ENCODE measurements at regions not wholly inside any gene's neighbourhood (a gene's known extent, or its start where the extent isn't known, plus 50 kb on each side); places are given as distances from the start of the nearest gene placed in this dataset.

DNA sequence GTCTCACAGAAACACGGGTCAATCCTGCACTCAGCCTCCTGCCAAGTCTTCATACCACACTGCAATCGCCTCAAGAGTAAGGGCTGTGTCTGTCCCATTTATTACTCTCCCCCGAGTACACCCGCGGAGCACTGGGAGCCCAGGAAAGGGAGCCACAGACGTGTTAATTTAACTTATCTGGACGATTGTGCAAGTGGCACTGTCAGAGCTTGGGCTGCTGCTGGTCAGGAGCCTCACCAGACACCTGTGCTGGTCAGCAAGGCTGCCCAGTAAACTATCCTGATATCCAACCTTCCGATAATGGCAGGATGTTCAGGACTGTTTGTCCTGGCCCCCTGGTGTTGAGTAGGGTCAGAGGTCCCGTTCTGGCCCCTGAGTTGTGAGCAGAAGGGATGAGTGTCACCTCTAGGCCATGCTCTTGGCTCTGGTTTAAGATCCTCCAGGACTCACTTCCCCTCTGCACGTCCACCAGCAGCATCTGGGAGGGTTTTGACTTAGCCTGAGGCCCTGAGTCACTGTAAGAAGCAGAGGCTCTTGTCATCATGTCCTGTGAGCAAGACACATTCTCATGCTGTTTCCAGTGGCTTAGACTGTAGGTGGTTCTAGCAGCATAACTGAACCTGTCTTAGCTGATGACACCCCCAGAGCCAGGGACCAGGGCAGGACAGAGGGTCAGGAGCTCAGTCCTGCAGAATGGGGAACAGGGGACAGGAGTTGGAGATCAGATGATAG lies 82.5 kb upstream of the ARL4C start:
- no peaks in the 10 kb centered on the region for H3K4me1 ChIP-seq (replicated peaks)
- no peaks in the 10 kb centered on the region for H3K9me3 ChIP-seq
- no peak overlapping the region for H3K27ac ChIP-seq
- TF ChIP-seq POLR2A (IDR thresholded peaks at IDR 0.05) (no peak), POLR2AphosphoS5 (IDR thresholded peaks at IDR 0.05) (no peak)
- TF ChIP-seq, protein P1, sequence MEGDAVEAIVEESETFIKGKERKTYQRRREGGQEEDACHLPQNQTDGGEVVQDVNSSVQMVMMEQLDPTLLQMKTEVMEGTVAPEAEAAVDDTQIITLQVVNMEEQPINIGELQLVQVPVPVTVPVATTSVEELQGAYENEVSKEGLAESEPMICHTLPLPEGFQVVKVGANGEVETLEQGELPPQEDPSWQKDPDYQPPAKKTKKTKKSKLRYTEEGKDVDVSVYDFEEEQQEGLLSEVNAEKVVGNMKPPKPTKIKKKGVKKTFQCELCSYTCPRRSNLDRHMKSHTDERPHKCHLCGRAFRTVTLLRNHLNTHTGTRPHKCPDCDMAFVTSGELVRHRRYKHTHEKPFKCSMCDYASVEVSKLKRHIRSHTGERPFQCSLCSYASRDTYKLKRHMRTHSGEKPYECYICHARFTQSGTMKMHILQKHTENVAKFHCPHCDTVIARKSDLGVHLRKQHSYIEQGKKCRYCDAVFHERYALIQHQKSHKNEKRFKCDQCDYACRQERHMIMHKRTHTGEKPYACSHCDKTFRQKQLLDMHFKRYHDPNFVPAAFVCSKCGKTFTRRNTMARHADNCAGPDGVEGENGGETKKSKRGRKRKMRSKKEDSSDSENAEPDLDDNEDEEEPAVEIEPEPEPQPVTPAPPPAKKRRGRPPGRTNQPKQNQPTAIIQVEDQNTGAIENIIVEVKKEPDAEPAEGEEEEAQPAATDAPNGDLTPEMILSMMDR (IDR thresholded peaks at IDR 0.05), result no peak
- WGBS, result 92% methylated on average over 10 of the region's 10 CpGs
- H3K27me3 ChIP-seq (replicated peaks; ENCODE audit: insufficient read depth), result no peaks in the 10 kb centered on the region
- intact Hi-C loops (cut with DNase I), result no loop called here
- H3K36me3 ChIP-seq, result no peaks in the 10 kb centered on the region
- H3K4me3 ChIP-seq, result no peak overlapping the region
- no peak for DNase-seq (ENCODE audit: low spot score)

DNA sequence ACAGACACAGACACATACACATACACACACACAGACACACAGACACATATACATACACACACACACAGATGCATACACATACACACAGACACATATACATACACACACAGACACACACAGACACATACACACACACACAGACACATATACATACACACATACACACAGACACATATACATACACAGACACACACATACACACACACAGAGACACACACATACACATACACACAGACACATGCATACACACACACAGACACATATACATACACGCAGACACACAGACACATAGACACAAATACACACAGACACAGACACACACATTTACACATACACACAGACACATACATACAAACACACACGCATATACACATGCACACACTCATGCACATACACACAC lies 81.5 kb upstream of the ARL4C start:
- TF ChIP-seq POLR2A (IDR thresholded peaks at IDR 0.05), result no peak
- no peak for DNase-seq (ENCODE audit: low spot score)
- no peak overlapping the region for H3K4me3 ChIP-seq
- no peaks in the 10 kb centered on the region for H3K27me3 ChIP-seq (replicated peaks; ENCODE audit: insufficient read depth)
- H3K36me3 ChIP-seq, result no peaks in the 10 kb centered on the region
- H3K4me1 ChIP-seq (replicated peaks), result no peaks in the 10 kb centered on the region
- intact Hi-C loops (cut with DNase I), result no loop called here
- WGBS, result 95% methylated on average over 2 of the region's 2 CpGs
- H3K9me3 ChIP-seq, result no peaks in the 10 kb centered on the region
- no peak overlapping the region for H3K27ac ChIP-seq

DNA sequence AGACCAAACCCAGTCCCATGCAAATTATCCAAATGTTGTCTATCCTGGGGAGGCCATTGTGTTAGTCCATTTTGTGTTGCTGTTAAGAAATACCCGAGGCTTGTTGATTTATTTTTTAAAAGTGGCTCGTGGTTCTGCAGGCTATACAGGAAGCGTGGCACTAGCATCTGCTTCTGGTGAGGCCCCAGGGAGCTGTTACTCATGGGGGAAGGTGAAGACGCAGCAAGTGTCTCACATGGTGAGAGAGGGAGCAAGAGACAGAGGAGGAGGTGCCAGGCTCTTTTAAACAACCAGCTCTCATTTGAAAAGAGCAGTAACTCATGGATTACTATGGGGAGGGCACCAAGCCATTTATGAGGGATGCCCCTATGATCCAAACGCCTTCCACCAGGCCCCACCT lies 80.3 kb upstream of the ARL4C start:
- 56% methylated on average over 5 of the region's 5 CpGs for WGBS
- no peak for TF ChIP-seq POLR2A (IDR thresholded peaks at IDR 0.05)
- TF ChIP-seq, protein P1 (IDR thresholded peaks at IDR 0.05), result no peak
- TF ChIP-seq POLR2AphosphoS5 (IDR thresholded peaks at IDR 0.05), result no peak
- intact Hi-C loops (cut with DNase I), result no loop called here
- Histone ChIP-seq H3K9me3 (no peaks in the 10 kb centered on the region), H3K27me3 (replicated peaks; ENCODE audit: insufficient read depth) (no peaks in the 10 kb centered on the region), H3K4me1 (replicated peaks) (no peaks in the 10 kb centered on the region), H3K4me3 (no peak overlapping the region), H3K27ac (no peak overlapping the region), H3K36me3 (no peaks in the 10 kb centered on the region)
- DNase-seq (ENCODE audit: low spot score), result no peak

DNA sequence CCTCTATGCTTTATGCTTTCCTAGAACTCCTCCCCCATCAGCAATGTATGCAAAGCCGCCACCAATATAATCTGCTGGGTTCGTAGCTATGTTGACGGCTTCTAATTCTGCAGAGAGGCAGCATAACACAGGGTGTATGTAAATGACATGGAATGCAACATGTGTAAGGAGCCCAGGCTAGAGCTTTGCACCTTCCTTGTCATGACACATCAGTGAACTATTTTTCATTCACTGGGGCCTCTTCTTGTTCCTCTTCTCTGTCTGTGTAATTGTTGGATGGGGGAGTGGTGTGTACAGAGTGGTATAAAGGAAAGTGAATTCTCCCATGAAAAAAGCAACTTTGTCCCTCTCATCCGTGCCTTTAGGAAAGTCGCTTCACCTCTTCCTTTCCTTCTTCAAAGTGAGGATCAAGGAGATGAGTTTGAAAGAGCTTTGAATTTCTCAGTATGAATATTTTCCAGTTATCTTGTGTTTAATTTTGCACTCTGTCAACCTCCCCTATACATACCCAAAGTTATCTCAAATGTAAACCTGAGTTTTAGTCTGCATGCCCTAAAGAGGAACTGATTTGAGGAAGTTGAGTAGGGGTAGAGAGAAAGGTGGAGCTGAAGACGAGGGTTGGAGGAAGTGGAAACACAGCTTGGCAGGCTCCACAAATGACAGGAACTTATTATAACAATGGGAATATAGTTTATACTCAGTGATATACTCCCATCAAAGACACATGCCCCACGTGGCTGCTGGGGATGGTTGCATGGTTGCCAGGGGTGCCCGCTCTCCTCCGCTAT lies 74.9 kb upstream of the ARL4C start:
- no peak for DNase-seq (ENCODE audit: low spot score)
- no peaks in the 10 kb centered on the region for H3K4me1 ChIP-seq (replicated peaks)
- 83% methylated on average over 9 of the region's 9 CpGs for WGBS

DNA sequence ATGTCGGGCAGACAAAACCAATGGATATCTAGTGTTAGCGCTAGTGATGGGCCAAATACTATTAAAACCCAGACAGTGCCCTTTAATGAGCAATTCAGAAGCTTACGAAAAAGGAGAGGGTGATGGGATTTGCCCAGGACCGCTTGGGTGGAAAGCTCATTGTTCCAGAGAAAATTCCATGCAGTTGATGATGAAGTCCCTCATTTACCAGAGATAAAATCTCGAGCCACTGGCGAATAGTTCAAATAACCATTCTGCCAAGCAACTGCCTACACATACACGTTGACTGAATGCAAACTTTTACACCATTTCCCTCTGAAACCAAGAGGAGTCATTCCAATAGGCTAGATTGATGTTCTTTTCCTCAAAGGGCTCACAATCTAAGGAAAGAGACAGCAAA lies 73.6 kb upstream of the ARL4C start:
- intact Hi-C loops (cut with DNase I), result no loop called here
- no peaks in the 10 kb centered on the region for H3K27me3 ChIP-seq (replicated peaks; ENCODE audit: insufficient read depth)
- WGBS, result 63% methylated on average over 7 of the region's 7 CpGs

More for the DNA sequence above, 74.9 kb upstream of the ARL4C start:
- Histone ChIP-seq H3K27me3 (replicated peaks; ENCODE audit: insufficient read depth) (no peaks in the 10 kb centered on the region), H3K4me3 (no peak overlapping the region), H3K9me3 (no peaks in the 10 kb centered on the region), H3K27ac (no peak overlapping the region), H3K36me3 (no peaks in the 10 kb centered on the region)
- TF ChIP-seq POLR2AphosphoS5 (IDR thresholded peaks at IDR 0.05) (no peak), POLR2A (IDR thresholded peaks at IDR 0.05) (no peak)
- TF ChIP-seq, protein P1 (IDR thresholded peaks at IDR 0.05), result no peak
- intact Hi-C loops (cut with DNase I), result no loop called here

More for the DNA sequence above, 73.6 kb upstream of the ARL4C start:
- Histone ChIP-seq H3K9me3 (no peaks in the 10 kb centered on the region), H3K4me3 (no peak overlapping the region), H3K4me1 (replicated peaks) (no peaks in the 10 kb centered on the region), H3K27ac (no peak overlapping the region), H3K36me3 (no peaks in the 10 kb centered on the region)
- DNase-seq (ENCODE audit: low spot score), result no peak
- TF ChIP-seq POLR2A (IDR thresholded peaks at IDR 0.05), result no peak
